GM13976 (cell line): ENCODE measurements at regions not wholly inside any gene's neighbourhood (a gene's known extent, or its start where the extent isn't known, plus 50 kb on each side); places are given as distances from the start of the nearest gene placed in this dataset.
"Not testable (repeated sequence)": the region's sequence is repeated elsewhere in the genome, so short reads cannot be mapped to it uniquely, and the experiment has no call there.

Experiments used
- DNase-seq: peaks from one replicate; pipeline ENCODE4 v3.0.0; 2012; ENCODE audit warnings: low spot score
- in situ Hi-C: fragments of 300-500 bp; cut with MboI; formaldehyde crosslinking; loops from one replicate; pipeline ENCODE4 v1.12.0; 2022; ENCODE audit warnings: low sequenced_read_pairs, mixed read lengths, inconsistent platforms; ENCODE audit not compliant: unreplicated experiment
- TF ChIP-seq, protein P1 (sequence below): IDR thresholded peaks from 2 replicates; pipeline ENCODE4 v1.5.1; 2012; ENCODE audit warnings: borderline replicate concordance, mild to moderate bottlenecking; ENCODE audit not compliant: insufficient read depth; ENCODE audit errors: extremely low read depth, missing control alignments, control extremely low read depth

DNA sequence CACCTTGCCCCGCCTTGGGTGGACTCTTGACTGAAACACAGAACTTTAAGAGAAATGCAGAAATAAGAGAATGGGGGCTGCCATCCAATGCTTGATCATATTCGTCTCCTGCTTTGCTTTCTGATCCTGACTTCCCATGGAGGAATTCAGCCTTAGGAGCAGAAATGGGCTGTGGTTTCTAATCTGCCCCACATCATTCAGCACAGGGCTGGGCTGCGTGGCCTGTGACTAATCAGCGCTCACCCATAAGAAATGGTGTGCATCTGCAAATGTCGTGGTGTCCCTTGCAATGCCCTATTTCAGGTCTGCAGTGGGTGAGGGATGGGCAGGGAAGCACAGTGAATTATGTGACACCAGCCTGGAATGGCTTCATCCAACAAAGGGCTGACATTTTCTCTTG, 60.7 kb upstream of the URI1 start:
- no peak for DNase-seq

DNA sequence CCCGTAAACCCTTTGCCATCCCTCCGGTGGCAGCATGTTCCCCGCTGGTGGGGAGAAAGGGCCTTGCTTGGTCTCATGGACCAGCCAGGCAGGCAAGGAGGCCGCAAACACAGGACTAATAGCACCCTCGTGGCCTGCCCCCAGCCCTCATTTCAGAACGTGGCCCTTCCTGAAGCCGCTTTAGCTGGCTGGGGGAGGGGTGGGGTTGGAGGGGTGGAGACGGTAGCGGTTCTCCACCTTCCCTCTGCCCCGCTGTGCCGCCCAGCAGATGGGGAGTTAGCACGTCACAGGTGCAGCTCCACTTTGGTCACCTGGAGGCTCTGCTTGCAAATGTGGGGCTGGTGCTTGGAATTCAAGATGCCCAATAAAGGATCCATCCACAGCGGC, 59.3 kb upstream of the URI1 start:
- in situ Hi-C loops: no loop called here
- TF ChIP-seq, protein P1, sequence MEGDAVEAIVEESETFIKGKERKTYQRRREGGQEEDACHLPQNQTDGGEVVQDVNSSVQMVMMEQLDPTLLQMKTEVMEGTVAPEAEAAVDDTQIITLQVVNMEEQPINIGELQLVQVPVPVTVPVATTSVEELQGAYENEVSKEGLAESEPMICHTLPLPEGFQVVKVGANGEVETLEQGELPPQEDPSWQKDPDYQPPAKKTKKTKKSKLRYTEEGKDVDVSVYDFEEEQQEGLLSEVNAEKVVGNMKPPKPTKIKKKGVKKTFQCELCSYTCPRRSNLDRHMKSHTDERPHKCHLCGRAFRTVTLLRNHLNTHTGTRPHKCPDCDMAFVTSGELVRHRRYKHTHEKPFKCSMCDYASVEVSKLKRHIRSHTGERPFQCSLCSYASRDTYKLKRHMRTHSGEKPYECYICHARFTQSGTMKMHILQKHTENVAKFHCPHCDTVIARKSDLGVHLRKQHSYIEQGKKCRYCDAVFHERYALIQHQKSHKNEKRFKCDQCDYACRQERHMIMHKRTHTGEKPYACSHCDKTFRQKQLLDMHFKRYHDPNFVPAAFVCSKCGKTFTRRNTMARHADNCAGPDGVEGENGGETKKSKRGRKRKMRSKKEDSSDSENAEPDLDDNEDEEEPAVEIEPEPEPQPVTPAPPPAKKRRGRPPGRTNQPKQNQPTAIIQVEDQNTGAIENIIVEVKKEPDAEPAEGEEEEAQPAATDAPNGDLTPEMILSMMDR: no peak
- no peak for DNase-seq

More for the DNA sequence above, 60.7 kb upstream of the URI1 start:
- TF ChIP-seq, protein P1: no peak
- in situ Hi-C loops: no loop called here

DNA sequence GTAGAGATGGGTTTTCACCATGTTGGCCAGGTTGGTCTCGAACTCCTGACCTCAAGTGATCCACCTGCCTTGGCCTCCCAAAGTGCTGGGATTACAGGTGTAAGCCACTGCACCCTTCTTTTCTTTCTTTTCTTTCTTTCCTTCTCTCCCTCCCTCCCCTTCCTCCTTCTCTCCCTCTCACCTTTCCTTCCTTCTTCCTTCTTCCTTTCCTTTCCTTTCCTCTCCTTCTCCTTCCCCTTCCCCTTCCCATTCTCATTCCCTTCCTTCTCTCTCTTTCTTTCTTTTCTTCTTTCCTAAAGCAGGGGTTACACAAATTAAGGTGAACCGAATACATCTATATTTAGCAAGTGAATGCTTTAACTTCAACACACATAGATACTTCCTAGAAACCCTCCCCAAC, 58.0 kb upstream of the URI1 start:
- in situ Hi-C loops: no loop called here
- no peak for DNase-seq
- TF ChIP-seq, protein P1: no peak

DNA sequence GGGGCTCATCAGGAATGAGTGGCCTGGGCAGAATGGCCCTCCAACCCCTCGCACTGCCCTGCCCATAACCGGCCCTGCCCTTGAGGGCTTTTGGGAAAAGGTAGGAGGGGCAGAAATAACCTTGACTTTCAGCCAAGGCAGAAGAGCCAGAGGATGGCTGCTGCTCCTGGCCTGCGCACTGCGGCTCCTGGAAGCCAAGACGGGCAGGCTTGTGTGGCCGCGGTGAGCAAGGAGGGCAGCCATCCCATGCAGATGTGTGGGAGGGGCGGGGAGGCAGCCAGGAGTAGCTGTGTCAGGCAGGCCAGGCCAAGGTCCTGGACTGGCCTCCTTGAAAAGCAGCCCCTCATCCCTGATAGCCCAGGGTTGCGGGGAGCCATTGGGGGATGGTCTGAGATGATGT, 57.6 kb upstream of the URI1 start:
- TF ChIP-seq, protein P1: no peak

DNA sequence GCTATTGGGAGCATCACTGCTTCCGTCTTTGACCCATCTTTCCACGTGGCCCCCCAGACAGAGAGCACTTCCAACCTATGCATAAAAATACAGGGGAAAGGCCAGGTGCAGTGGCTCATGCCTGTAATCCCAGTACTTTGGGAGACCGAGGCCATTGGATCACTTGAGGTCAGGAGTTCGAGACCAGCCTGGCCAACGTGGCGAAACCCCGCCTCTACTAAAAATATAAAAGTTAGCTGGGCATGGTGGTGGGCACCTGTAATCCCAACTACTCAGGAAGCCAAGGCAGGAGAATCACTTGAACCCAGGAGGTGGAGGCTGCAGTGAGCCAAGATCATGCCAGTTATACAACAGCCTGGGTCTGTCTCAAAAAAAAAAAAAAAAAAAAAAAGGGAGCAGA, 55.9 kb upstream of the URI1 start:
- in situ Hi-C loops, DNase-seq: not testable (repeated sequence)

More for the DNA sequence above, 57.6 kb upstream of the URI1 start:
- DNase-seq: no peak
- in situ Hi-C loops: no loop called here

DNA sequence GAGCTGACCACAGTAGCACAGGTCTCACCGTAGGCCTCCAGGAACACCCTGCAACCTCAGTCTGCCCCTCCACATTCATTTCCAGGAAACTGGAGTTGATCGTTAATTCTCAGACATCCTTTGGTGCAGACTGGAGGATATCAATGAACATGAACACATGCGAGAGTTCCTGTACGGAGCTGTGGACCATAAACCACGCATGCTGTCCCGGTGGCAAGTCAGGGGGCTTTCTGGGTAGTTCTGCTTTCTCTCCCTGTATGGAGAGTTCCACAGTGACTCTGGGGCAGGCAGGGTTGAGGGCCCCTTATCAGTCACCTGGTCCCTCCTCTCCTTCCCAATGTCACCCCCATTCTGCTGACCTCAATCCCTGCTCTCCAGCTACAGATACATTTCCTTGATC, 55.5 kb upstream of the URI1 start:
- TF ChIP-seq, protein P1: no peak
- DNase-seq: no peak
- in situ Hi-C loops: no loop called here

DNA sequence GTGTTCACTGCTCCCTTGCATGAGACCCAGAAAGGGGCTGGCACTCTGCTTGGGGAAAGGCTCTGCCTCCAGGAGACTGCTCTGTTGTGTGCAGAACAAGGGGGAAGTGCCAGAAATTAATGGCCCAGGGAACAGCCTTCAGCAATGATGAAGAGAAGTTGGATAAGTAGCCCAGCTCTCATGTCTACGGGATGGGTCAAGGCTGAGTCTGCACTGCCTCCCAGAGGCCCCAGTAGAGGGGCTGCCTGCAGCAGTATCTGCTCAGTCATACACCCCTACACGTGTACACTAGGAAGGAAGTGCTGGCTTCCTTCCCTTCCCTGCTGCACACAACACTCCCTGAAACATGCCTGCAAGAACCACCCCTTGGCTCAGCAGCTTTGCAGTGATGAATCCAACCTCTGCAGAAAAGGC, 54.6 kb upstream of the URI1 start:
- DNase-seq: no peak
- TF ChIP-seq, protein P1: no peak
- in situ Hi-C loops: no loop called here

DNA sequence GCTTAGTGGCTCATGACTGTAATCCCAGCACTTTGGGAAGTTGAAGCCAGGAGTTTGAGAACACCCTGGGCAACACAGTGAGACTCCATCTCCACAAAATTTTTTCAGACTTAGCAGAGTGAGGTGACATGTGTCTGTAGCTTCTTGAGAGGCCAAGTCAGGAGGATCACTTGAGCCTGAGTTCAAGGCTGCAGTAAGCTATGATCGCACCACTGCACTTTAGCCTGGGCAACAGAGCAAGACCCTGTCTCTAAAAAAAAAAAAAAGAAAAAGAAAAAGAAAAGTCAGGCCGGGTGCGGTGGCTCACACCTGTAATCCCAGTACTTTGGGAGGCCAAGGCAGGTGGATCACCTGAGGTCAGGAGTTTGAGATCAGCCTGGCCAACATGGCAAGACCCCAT, 54.0 kb upstream of the URI1 start:
- DNase-seq, in situ Hi-C loops: not testable (repeated sequence)
